ENCODE measurements at regions not wholly inside any gene's neighbourhood (a gene's known extent, or its start where the extent isn't known, plus 50 kb on each side); places are given as distances from the start of the nearest gene placed in this dataset.

DNA sequence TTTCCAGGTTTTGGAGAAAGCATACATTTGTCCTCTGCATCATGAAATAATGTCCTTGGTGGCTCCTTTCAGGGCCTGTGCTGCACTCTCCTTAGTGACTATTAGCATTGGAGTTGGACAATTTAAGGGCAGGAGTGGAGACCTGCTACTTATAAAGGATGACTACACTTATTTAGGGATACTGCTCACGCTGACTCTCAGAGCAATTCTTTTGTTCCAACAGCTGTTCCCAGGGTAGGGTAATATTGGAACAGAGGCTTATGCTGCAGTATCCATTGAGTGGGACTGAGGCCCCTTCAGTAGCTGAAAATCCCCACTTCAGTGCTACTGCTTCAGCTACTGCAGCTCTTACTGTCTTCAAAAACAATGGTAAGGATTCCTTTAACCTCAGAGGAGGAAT, 84.6 kb downstream of the GPR88 start:
- H3K27ac ChIP-seq: no peak overlapping the region
- TF ChIP-seq, protein P1, sequence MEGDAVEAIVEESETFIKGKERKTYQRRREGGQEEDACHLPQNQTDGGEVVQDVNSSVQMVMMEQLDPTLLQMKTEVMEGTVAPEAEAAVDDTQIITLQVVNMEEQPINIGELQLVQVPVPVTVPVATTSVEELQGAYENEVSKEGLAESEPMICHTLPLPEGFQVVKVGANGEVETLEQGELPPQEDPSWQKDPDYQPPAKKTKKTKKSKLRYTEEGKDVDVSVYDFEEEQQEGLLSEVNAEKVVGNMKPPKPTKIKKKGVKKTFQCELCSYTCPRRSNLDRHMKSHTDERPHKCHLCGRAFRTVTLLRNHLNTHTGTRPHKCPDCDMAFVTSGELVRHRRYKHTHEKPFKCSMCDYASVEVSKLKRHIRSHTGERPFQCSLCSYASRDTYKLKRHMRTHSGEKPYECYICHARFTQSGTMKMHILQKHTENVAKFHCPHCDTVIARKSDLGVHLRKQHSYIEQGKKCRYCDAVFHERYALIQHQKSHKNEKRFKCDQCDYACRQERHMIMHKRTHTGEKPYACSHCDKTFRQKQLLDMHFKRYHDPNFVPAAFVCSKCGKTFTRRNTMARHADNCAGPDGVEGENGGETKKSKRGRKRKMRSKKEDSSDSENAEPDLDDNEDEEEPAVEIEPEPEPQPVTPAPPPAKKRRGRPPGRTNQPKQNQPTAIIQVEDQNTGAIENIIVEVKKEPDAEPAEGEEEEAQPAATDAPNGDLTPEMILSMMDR (conservative IDR thresholded peaks at IDR 0.05): no peak

DNA sequence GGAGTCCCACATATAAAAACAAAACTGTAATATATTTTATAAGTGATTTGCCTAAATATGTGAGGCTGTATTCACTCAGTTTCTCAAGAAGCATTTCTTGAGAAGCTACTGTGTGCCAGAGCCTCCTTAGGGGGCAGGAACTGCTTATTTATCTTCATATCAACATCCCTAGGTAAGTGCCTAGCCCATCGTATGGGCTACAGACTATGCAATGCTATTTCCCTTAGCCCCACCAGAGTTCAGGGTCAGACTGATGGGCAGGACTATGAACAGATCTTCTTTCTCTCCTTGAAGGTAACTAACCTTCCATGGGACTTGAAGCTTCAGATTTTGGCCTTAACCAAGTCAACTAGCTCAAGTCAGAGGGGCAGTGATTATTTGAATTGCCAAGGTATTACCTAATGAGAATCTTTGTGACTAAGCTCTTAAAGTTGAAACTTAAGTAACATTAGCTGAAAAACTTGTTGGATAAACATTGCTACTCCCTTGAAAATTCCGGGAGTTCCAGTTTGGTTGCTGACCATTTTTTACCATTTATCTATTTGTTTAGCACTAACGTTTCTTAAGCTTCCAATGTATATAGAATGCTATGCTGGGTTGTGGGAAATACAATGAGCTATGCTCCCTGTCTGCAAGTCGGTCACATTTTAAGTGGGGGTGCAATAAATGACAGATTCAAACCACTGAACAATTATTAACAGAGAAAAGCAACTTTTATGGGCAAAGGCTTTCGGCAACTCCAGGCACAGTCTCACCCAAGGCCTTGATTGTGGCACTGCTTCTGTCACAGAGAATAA, 85.2 kb downstream of the GPR88 start:
- H3K27ac ChIP-seq: no peak overlapping the region
- TF ChIP-seq, protein P1 (conservative IDR thresholded peaks at IDR 0.05): no peak

GRCh38 chr1:100624886-100625610, 87.1 kb downstream of the GPR88 start:
- no peak overlapping the region for H3K27ac ChIP-seq
- TF ChIP-seq, protein P1 (conservative IDR thresholded peaks at IDR 0.05): no peak

DNA sequence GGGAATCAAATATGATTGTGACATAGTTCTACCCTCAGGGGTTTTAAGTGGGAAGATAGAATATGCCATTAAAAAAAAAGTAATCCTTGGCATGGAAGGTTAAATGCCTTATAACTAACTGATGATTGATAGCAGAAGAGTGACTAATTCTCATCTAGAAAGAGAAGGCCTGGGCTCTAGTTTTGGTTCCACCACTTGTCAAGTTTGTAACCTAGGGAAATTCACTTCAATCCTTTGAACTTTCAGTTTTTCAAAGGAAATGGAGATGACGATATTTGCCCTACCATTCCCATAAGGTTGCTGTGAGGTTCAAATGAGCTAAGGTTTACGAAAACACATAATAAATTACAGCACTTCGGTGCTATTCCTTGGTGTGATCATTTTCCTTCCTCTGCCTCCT, 88.5 kb downstream of the GPR88 start:
- H3K27ac ChIP-seq: no peak overlapping the region

DNA sequence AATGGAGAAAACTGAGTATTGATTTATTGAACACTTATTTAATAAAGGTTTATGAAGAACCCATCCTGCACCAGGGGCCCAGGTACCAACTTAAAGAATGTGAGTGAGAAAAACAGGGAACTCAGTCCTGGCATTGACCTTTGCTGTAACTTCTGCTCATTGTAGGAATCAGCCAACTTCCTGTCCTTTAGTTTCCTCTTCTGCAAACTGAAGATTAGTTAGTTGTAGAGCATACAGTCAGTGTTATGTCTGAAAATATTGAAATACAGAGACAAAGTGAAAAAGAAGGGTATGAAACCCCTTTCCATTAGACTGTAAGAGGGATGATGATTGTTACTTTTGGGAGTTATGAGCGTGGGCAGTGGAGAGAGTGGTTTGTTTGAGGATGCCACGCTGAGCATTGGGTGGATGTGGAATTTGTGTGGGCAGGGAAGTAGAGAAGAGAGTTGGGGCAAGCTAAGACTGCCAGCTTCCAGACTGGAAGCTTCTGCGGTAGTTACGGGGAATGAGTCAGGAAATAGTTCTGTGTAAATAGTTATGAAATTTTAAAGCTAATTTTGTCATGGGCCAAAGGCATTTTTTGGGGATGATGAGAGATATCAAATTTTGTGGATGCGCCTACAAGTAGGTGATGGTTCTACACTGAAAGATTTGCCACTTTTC, 89.2 kb downstream of the GPR88 start:
- TF ChIP-seq, protein P1 (conservative IDR thresholded peaks at IDR 0.05): no peak
- H3K27ac ChIP-seq: no peak overlapping the region

More for the DNA sequence above, 88.5 kb downstream of the GPR88 start:
- TF ChIP-seq, protein P1 (conservative IDR thresholded peaks at IDR 0.05): no peak

DNA sequence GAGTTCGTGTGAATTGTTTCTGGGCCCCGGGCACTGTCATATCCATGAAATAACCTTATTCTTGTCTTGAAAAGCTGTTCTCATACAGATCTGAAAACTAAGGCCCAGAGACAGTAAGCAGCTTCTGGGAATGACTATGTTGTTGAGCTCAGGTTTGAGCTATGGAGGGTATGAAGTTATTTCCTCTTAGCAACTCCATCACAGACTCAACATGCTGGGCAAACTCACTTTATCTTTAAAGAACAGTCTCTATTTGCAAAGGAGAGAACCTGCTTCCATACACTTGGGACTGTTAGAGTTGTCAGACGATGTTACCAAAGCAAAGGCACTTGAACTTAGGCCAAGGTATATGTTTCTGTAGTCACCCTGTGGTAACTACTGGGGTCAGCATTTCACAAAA, 90.0 kb downstream of the GPR88 start:
- TF ChIP-seq, protein P1 (conservative IDR thresholded peaks at IDR 0.05): no peak
- no peak overlapping the region for H3K27ac ChIP-seq

DNA sequence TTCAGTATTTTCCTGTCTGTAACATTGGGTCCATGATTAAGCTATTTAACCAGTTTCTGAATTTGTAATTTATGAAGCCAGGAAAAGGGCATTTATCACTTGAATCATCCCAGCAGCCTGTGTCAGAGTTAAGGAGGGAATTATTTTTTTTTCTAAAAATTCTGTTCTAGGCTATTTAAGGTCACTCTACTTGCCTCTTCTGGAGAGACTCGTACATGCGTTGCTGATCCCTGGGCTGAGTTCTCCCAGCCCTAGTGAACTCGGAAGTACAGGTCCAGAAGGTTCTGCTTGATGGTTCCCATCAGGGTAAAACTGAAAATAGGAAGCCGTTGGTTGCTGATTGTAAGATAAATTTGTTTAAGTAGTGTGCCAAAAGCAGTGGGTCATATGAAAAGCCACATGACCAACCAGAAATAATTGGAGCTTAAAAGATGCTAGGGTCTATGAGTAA, 90.7 kb downstream of the GPR88 start:
- no peak overlapping the region for H3K27ac ChIP-seq
- TF ChIP-seq, protein P1 (conservative IDR thresholded peaks at IDR 0.05): no peak

Data from VCaP (cell line).